ENCODE measurements at regions not wholly inside any gene's neighbourhood (a gene's known extent, or its start where the extent isn't known, plus 50 kb on each side); places are given as distances from the start of the nearest gene placed in this dataset.

GRCh38 chr20:7264137-7264536, 496.7 kb downstream of the BMP2 start:
- no peak for DNase-seq

- DNase-seq = no peak
These were observed 502.0 kb downstream of the BMP2 start for GRCh38 chr20:7269452-7269851.

- no peak for DNase-seq
These were observed 505.0 kb downstream of the BMP2 start for GRCh38 chr20:7272512-7272911.

GRCh38 chr20:7274870-7275269, 507.4 kb downstream of the BMP2 start:
- DNase-seq = no peak

- no peak for DNase-seq
These were observed 508.3 kb downstream of the BMP2 start for GRCh38 chr20:7275645-7276237.

- peak; percentile 80 for DNase-seq
These were observed 518.6 kb downstream of the BMP2 start for GRCh38 chr20:7285918-7286556.

GRCh38 chr20:7291323-7291943, 523.9 kb downstream of the BMP2 start:
- no peak for DNase-seq

- no peak for DNase-seq
These were observed 524.5 kb downstream of the BMP2 start for GRCh38 chr20:7291946-7292345.

- DNase-seq = no peak
These were observed 527.4 kb downstream of the BMP2 start for GRCh38 chr20:7294816-7295360.

- DNase-seq = no peak
These were observed 534.3 kb downstream of the BMP2 start for GRCh38 chr20:7301807-7302206.

- DNase-seq = no peak
These were observed 534.8 kb downstream of the BMP2 start for GRCh38 chr20:7302250-7302649.

GRCh38 chr20:7305976-7306375, 538.5 kb downstream of the BMP2 start:
- no peak for DNase-seq

GRCh38 chr20:7308163-7308562, 540.7 kb downstream of the BMP2 start:
- no peak for DNase-seq

- no peak for DNase-seq
These were observed 545.6 kb downstream of the BMP2 start for GRCh38 chr20:7313047-7313446.

GRCh38 chr20:7323957-7324356, 556.5 kb downstream of the BMP2 start:
- no peak for DNase-seq

- DNase-seq = no peak
These were observed 560.3 kb downstream of the BMP2 start for GRCh38 chr20:7327810-7328209.

- no peak for DNase-seq
These were observed 563.4 kb downstream of the BMP2 start for GRCh38 chr20:7330850-7331249.

GRCh38 chr20:7332169-7332568, 564.7 kb downstream of the BMP2 start:
- DNase-seq = no peak

- no peak for DNase-seq
These were observed 566.4 kb downstream of the BMP2 start for GRCh38 chr20:7333841-7334240.

GRCh38 chr20:7346026-7346425, 578.5 kb downstream of the BMP2 start:
- no peak for DNase-seq

GRCh38 chr20:7346562-7346961, 579.1 kb downstream of the BMP2 start:
- DNase-seq = no peak

GRCh38 chr20:7347409-7347808, 579.9 kb downstream of the BMP2 start:
- DNase-seq = no peak

GRCh38 chr20:7348253-7348652, 580.8 kb downstream of the BMP2 start:
- no peak for DNase-seq

- DNase-seq = no peak
These were observed 584.7 kb downstream of the BMP2 start for GRCh38 chr20:7352165-7352564.
